GM18508 (cell line): ENCODE measurements at regions not wholly inside any gene's neighbourhood (a gene's known extent, or its start where the extent isn't known, plus 50 kb on each side); places are given as distances from the start of the nearest gene placed in this dataset.

Experiments used
- ATAC-seq: cut with Tn5 transposase; IDR thresholded peaks from one replicate; pipeline ENCODE4 v1.9.1; 2021; ENCODE audit warnings: moderate number of reproducible peaks; ENCODE audit not compliant: insufficient read depth, unreplicated experiment

- no peak for ATAC-seq
Measured at GRCh38 chr3:113051787-113052186, 61.0 kb downstream of the GTPBP8 start.

GRCh38 chr3:113053169-113053568 is 62.4 kb downstream of the GTPBP8 start:
- ATAC-seq, result no peak

GRCh38 chr3:113054552-113054951 is 63.8 kb downstream of the GTPBP8 start:
- ATAC-seq, result no peak

GRCh38 chr3:113055201-113055600 is 64.4 kb downstream of the GTPBP8 start:
- no peak for ATAC-seq

- no peak for ATAC-seq
Measured at GRCh38 chr3:113055961-113056360, 65.2 kb downstream of the GTPBP8 start.

GRCh38 chr3:113057117-113057516 is 66.3 kb downstream of the GTPBP8 start:
- peak; percentile 81 for ATAC-seq

GRCh38 chr3:113058188-113058587 is 67.4 kb downstream of the GTPBP8 start:
- no peak for ATAC-seq

GRCh38 chr3:113062705-113063104 is 71.9 kb downstream of the GTPBP8 start:
- ATAC-seq, result no peak

GRCh38 chr3:113063126-113063894 is 72.5 kb downstream of the GTPBP8 start:
- no peak for ATAC-seq

GRCh38 chr3:113064183-113064582 is 73.4 kb downstream of the GTPBP8 start:
- no peak for ATAC-seq

GRCh38 chr3:113065336-113065735 is 74.6 kb downstream of the GTPBP8 start:
- no peak for ATAC-seq

GRCh38 chr3:113070072-113070640 is 79.4 kb downstream of the GTPBP8 start:
- ATAC-seq, result no peak

GRCh38 chr3:113070681-113071113 is 79.9 kb downstream of the GTPBP8 start:
- ATAC-seq, result peak; percentile 100

GRCh38 chr3:113075588-113075987 is 84.8 kb downstream of the GTPBP8 start:
- ATAC-seq, result no peak

GRCh38 chr3:113079218-113079961 is 88.6 kb downstream of the GTPBP8 start:
- ATAC-seq, result peak; percentile 69

GRCh38 chr3:113084777-113085176 is 94.0 kb downstream of the GTPBP8 start:
- no peak for ATAC-seq

GRCh38 chr3:113086560-113087461 is 96.0 kb downstream of the GTPBP8 start:
- ATAC-seq, result no peak

- ATAC-seq, result no peak
Measured at GRCh38 chr3:113088616-113089015, 97.8 kb downstream of the GTPBP8 start.

- ATAC-seq, result no peak
Measured at GRCh38 chr3:113091417-113091816, 100.6 kb downstream of the GTPBP8 start.

GRCh38 chr3:113092746-113093145 is 102.0 kb downstream of the GTPBP8 start:
- no peak for ATAC-seq
